Sigmoid colon (tissue), 4 donors: ENCODE measurements at regions not wholly inside any gene's neighbourhood (a gene's known extent, or its start where the extent isn't known, plus 50 kb on each side); places are given as distances from the start of the nearest gene placed in this dataset.

Source experiments
- CTCF ChIP-seq, 4 experiments: fragments of 450-650 bp in 3 of 4; fragments of 200-600 bp in 1 of 4; IDR thresholded peaks; one replicate each; pipeline ENCODE4 v1.5.1; 2016 to 2019; ENCODE audit warnings: antibody characterized with exemption in 4 of 4, mild to moderate bottlenecking in 3 of 4, moderate library complexity in 2 of 4
- EP300 ChIP-seq, 4 donors: sonication (generic); formaldehyde crosslinking; IDR thresholded peaks; one replicate each; pipeline ENCODE4 v1.6.1; 2017; ENCODE audit warnings: antibody characterized with exemption in 4 of 4
- POLR2A ChIP-seq, 2 donors: fragments of 450-650 bp; IDR thresholded peaks; one replicate each; pipeline ENCODE4 v1.6.1; 2016; ENCODE audit warnings: antibody characterized with exemption in 2 of 2, mild to moderate bottlenecking in 2 of 2, moderate library complexity in 2 of 2
- POLR2AphosphoS5 ChIP-seq, 4 donors: sonication (generic); formaldehyde crosslinking; IDR thresholded peaks; one replicate each; pipeline ENCODE4 v1.6.1; 2017; ENCODE audit warnings: antibody characterized with exemption in 4 of 4

- TF ChIP-seq CTCF (IDR thresholded peaks at IDR 0.05) (no peak), POLR2A (IDR thresholded peaks at IDR 0.05) (no peak), POLR2AphosphoS5 (IDR thresholded peaks at IDR 0.05) (no peak), EP300 (IDR thresholded peaks at IDR 0.05) (no peak)
These were observed 65.9 kb downstream of the POLR2M start for GRCh38 chr15:57772223-57772957.
